Heart right ventricle (tissue), 16 donors: ENCODE measurements at regions not wholly inside any gene's neighbourhood (a gene's known extent, or its start where the extent isn't known, plus 50 kb on each side); places are given as distances from the start of the nearest gene placed in this dataset.
"Not testable (repeated sequence)": the region's sequence is repeated elsewhere in the genome, so short reads cannot be mapped to it uniquely, and the experiment has no call there.

Experiments used
- ATAC-seq, 8 donors: fragments of 200-7000 bp; cut with Tn5 transposase; one replicate each; pipeline ENCODE4 v1.9.1; 2020; ENCODE audit warnings: mild to moderate bottlenecking in 8 of 8, moderate library complexity in 8 of 8, moderate number of reproducible peaks in 1 of 8
- DNase-seq, 2 donors: peaks; one replicate each; pipeline ENCODE4 v3.0.0-alpha.2; 2020
- H3K27ac ChIP-seq, 10 donors: fragments of 200-600 bp; sonication (generic) in 2 of 10; one replicate each; pipeline versions ENCODE4 v1.5.0 to v1.8.0; 2020 to 2022; ENCODE audit warnings: mild to moderate bottlenecking in 3 of 10
- H3K27me3 ChIP-seq, 7 donors: fragments of 200-600 bp; one replicate each; pipeline ENCODE4 v1.8.0; 2021 to 2022; ENCODE audit warnings: mild to moderate bottlenecking in 2 of 7
- H3K36me3 ChIP-seq, 9 donors: fragments of 200-600 bp; sonication (generic) in 1 of 9; one replicate each; pipeline versions ENCODE4 v1.5.0 to v1.8.0; 2020 to 2022; ENCODE audit warnings: mild to moderate bottlenecking in 2 of 9
- H3K4me1 ChIP-seq, 9 donors: fragments of 200-600 bp; sonication (generic) in 1 of 9; one replicate each; pipeline versions ENCODE4 v1.5.0 to v1.8.0; 2020 to 2022; ENCODE audit warnings: mild to moderate bottlenecking in 4 of 9
- H3K4me3 ChIP-seq, 10 donors: fragments of 200-600 bp; sonication (generic) in 2 of 10; one replicate each; pipeline versions ENCODE4 v1.5.0 to v1.8.0; 2020 to 2022; ENCODE audit warnings: mild to moderate bottlenecking in 7 of 10, moderate library complexity in 2 of 10
- H3K9me3 ChIP-seq, 11 donors: fragments of 200-600 bp in 10 of 11; sonication (generic) in 2 of 11; one replicate each; pipeline versions ENCODE4 v1.5.0 to v1.8.0; 2013 to 2022; ENCODE audit warnings: mild to moderate bottlenecking in 2 of 11, control low read depth in 1 of 11, moderate library complexity in 1 of 11
- CTCF ChIP-seq, 9 donors: fragments of 200-600 bp; sonication (generic) in 2 of 9; IDR thresholded peaks; one replicate each; pipeline versions ENCODE4 v1.5.0 to v1.8.0; 2021 to 2022; ENCODE audit warnings: antibody characterized with exemption in 9 of 9, mild to moderate bottlenecking in 5 of 9, moderate library complexity in 1 of 9
- WGBS, 2 donors: extraction: QIAGEN DNeasy Blood & Tissue Kit; methylation state at CpG; one replicate each; pipeline ENCODE4 v1.1.7; 2013; ENCODE audit warnings: inconsistent platforms in 1 of 2; 5-methylcytosine and 5-hydroxymethylcytosine counted together
- intact Hi-C, 10 donors: fragments of 100-400 bp; cut with DNase I; formaldehyde crosslinking; loops; one replicate each; pipeline versions ENCODE4 v1.11.1 to v1.14.2; 2022
- donor health status: Arrhythmogenic right ventricular cardiomyopathy.
- donor health status: ischemic (EF 13 %, LVEDD 7.1; RV severe dilation, severe dysfunction).
- donor health status: healthy with polysubstance abuse.
- donor health status: DM: no; HTN: yes; CAD: no.
- donor health status: DM: no; HTN: no; CAD: no.
- donor health status: ischemic (EF 25% LVEDD 6.9; RV normal size, moderate dysfunction).
- donor health status: ischemic (EF 25% LVEDD 5.7; RV mildly dilated, moderate dysfunction).
- donor health status: healthy.
- donor health status: DM: yes; HTN: yes; CAD: no.
- donor health status: Ischemic cardiomyopathy.
- donor health status: ischemic (EF 35%, LVEDD 5.7; RV mildly dilated, moderate dysfunction).
- donor health status: nonischemic (EF 11% LVEDD 7.7; RV severe dilation, severe dysfunction).
- donor health status: DM: yes; HTN: yes; CAD: no.
- donor health status: PGD.
- donor health status: ischemic (EF 29% LVEDD 5.4; RV normal size, mild dysfunction).
- donor health status: nonischemic (EF 23%, LVEDD 6.1; RV moderate dilation, normal function).

DNA sequence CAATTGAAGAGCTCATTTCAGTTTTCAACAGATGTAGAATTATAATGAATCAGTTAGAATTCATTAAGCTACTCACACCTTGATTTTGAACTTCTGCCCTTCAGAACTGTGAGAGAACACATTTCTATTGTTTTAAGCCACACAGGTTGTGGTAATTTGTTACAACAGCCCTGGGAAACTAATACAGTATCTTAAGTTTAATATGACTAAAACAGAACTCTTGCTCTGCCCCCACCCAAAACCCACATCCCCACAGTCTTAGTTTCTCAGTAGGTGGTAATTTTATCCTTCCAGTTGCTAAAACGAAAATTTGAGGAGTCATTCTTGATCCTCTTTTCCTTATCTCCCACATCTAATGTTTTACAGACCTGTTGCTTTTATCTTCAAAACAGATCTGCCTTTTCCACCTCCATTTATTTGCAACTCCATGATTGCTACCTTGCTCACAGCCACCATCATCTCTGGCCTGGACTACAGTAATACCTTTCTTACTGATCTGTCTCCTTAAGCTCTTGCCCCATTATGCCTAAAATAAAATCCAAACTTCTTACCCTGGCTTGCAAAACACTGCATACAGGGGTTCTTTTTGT is 72.8 kb upstream of the NXPH1 start:
- no peak overlapping the region for H3K4me3 ChIP-seq
- no peaks in the 10 kb centered on the region for H3K27me3 ChIP-seq
- no peaks in the 10 kb centered on the region for H3K36me3 ChIP-seq
- 28 to 36% methylated on average over 1 of the region's 1 CpG for WGBS, 2 donors
- ATAC-seq = no peak
- intact Hi-C loops = no loop called here
- DNase-seq = no peak
- no peak for TF ChIP-seq CTCF (IDR thresholded peaks at IDR 0.05)
- no peaks in the 10 kb centered on the region for H3K9me3 ChIP-seq
- no peaks in the 10 kb centered on the region for H3K4me1 ChIP-seq
- no peak overlapping the region for H3K27ac ChIP-seq

DNA sequence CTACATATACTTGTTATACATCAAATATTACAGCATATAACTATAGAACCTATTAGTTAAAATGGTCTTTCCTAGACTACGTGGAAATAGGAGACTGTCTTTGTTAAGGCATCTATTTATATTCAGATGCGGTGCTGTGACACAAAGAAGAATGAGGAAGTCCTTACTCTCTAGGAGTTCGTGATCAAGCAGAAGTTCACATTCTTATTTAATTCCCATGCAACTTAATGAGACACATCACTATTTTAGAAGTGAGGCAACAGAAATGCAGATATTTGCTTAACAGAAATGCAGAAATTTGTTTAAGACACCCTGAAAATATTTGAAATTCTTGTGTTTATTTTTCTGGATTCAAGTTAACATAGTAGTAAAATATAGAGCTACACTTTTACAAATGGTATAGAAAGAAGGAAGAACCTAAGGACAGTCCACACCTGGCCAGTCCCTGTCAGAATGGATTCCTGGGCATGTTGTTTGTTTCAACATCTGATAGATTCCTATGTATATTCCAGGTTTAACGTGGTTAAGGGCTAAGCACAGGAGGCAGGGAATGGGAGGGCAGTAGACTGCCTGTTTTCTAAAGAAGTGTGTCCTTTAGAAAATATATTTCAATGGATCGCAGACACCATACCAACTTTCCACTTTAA is 70.6 kb upstream of the NXPH1 start:
- intact Hi-C loops = no loop called here
- H3K4me1 ChIP-seq = no peaks in the 10 kb centered on the region
- TF ChIP-seq CTCF (IDR thresholded peaks at IDR 0.05) = no peak
- DNase-seq = no peak
- no peak overlapping the region for H3K27ac ChIP-seq
- no peak for ATAC-seq
- no peak overlapping the region for H3K4me3 ChIP-seq
- no peaks in the 10 kb centered on the region for H3K36me3 ChIP-seq
- WGBS, 2 donors = 35 to 39% methylated on average over 5 of the region's 5 CpGs
- H3K27me3 ChIP-seq = no peaks in the 10 kb centered on the region
- no peaks in the 10 kb centered on the region for H3K9me3 ChIP-seq

GRCh38 chr7:8363407-8364015 is 69.9 kb upstream of the NXPH1 start:
- Histone ChIP-seq H3K36me3 (no peaks in the 10 kb centered on the region), H3K27me3 (no peaks in the 10 kb centered on the region), H3K9me3 (no peaks in the 10 kb centered on the region), H3K4me1 (no peaks in the 10 kb centered on the region), H3K27ac (no peak overlapping the region), H3K4me3 (no peak overlapping the region)
- intact Hi-C loops = no loop called here
- ATAC-seq (no peak), DNase-seq (no peak)
- TF ChIP-seq CTCF (IDR thresholded peaks at IDR 0.05) = no peak
- WGBS, 2 donors = 64 to 68% methylated on average over 3 of the region's 3 CpGs

- DNase-seq (no peak), ATAC-seq (no peak)
- Histone ChIP-seq H3K4me1 (no peaks in the 10 kb centered on the region), H3K9me3 (no peaks in the 10 kb centered on the region), H3K27me3 (no peaks in the 10 kb centered on the region), H3K36me3 (no peaks in the 10 kb centered on the region), H3K4me3 (no peak overlapping the region), H3K27ac (no peak overlapping the region)
- WGBS, 2 donors = 48 to 52% methylated on average over 2 of the region's 2 CpGs
- intact Hi-C loops = no loop called here
- TF ChIP-seq CTCF (IDR thresholded peaks at IDR 0.05) = peak in 7 of 9 donors; percentile 15 to 47 (median 38)
Observed at GRCh38 chr7:8365499-8366110, 67.8 kb upstream of the NXPH1 start.

GRCh38 chr7:8368007-8368406 is 65.4 kb upstream of the NXPH1 start:
- H3K36me3 ChIP-seq, H3K27ac ChIP-seq, H3K9me3 ChIP-seq, ATAC-seq, H3K27me3 ChIP-seq, H3K4me3 ChIP-seq, intact Hi-C loops, H3K4me1 ChIP-seq, DNase-seq: not testable (repeated sequence)
- 61% methylated on average over 3 of the region's 3 CpGs for WGBS, 2 donors
